Ascending aorta (tissue), 2 donors: ENCODE measurements at regions not wholly inside any gene's neighbourhood (a gene's known extent, or its start where the extent isn't known, plus 50 kb on each side); places are given as distances from the start of the nearest gene placed in this dataset.

Source experiments
- DNase-seq, 2 donors: peaks; one replicate each; pipeline ENCODE4 v3.0.0-alpha.2; 2019; ENCODE audit warnings: low spot score in 2 of 2
- H3K27ac ChIP-seq, 2 donors: fragments of 200-600 bp; sonication (generic); one replicate each; pipeline ENCODE4 v1.5.1; 2016 to 2017; ENCODE audit warnings: mild to moderate bottlenecking in 1 of 2
- H3K27me3 ChIP-seq: fragments of 200-600 bp; sonication (generic); one replicate; pipeline ENCODE4 v1.5.1; 2017
- H3K36me3 ChIP-seq, 2 donors: fragments of 200-600 bp; sonication (generic); one replicate each; pipeline ENCODE4 v1.5.1; 2016
- H3K4me1 ChIP-seq, 2 donors: fragments of 200-600 bp; sonication (generic); one replicate each; pipeline ENCODE4 v1.5.1; 2016 to 2017; ENCODE audit warnings: mild to moderate bottlenecking in 1 of 2
- H3K4me3 ChIP-seq, 2 donors: fragments of 200-600 bp; sonication (generic); one replicate each; pipeline ENCODE4 v1.5.1; 2016 to 2017; ENCODE audit warnings: mild to moderate bottlenecking in 1 of 2
- H3K9me3 ChIP-seq, 2 donors: fragments of 200-600 bp; sonication (generic); one replicate each; pipeline ENCODE4 v1.5.1; 2016
- CTCF ChIP-seq, 3 experiments: fragments of 200-600 bp in 2 of 3; fragments of 450-650 bp in 1 of 3; sonication (generic) in 2 of 3; IDR thresholded peaks; one replicate each; pipeline ENCODE4 v1.5.1; 2016 to 2019; ENCODE audit warnings: antibody characterized with exemption in 3 of 3, mild to moderate bottlenecking in 1 of 3, moderate library complexity in 1 of 3
- intact Hi-C: fragments of 100-400 bp; cut with DNase I; formaldehyde crosslinking; loops from one replicate; pipeline ENCODE4 v1.15.1; 2023

- Histone ChIP-seq H3K27me3 (no peaks in the 10 kb centered on the region), H3K4me3 (no peak overlapping the region), H3K27ac (no peak overlapping the region), H3K36me3 (no peaks in the 10 kb centered on the region), H3K9me3 (no peaks in the 10 kb centered on the region), H3K4me1 (no peaks in the 10 kb centered on the region)
- intact Hi-C loops = no loop called here
- no peak for TF ChIP-seq CTCF (IDR thresholded peaks at IDR 0.05)
- DNase-seq = no peak
Observed at GRCh38 chr5:164652276-164652660, 1146.8 kb downstream of the MAT2B start.

- Histone ChIP-seq H3K9me3 (no peaks in the 10 kb centered on the region), H3K4me1 (no peaks in the 10 kb centered on the region), H3K4me3 (no peak overlapping the region), H3K27ac (no peak overlapping the region), H3K36me3 (no peaks in the 10 kb centered on the region), H3K27me3 (no peaks in the 10 kb centered on the region)
- intact Hi-C loops = no loop called here
- TF ChIP-seq CTCF (IDR thresholded peaks at IDR 0.05) = no peak
- no peak for DNase-seq
Observed at GRCh38 chr5:164663198-164663989, 1158.0 kb downstream of the MAT2B start.

- Histone ChIP-seq H3K9me3 (no peaks in the 10 kb centered on the region), H3K4me1 (no peaks in the 10 kb centered on the region), H3K36me3 (no peaks in the 10 kb centered on the region), H3K4me3 (no peak overlapping the region), H3K27me3 (no peaks in the 10 kb centered on the region), H3K27ac (no peak overlapping the region)
- no peak for TF ChIP-seq CTCF (IDR thresholded peaks at IDR 0.05)
- DNase-seq = no peak
- intact Hi-C loops = no loop called here
Observed at GRCh38 chr5:164671640-164672039, 1166.2 kb downstream of the MAT2B start.

GRCh38 chr5:164672205-164672604 is 1166.8 kb downstream of the MAT2B start:
- intact Hi-C loops = no loop called here
- DNase-seq = no peak

GRCh38 chr5:164672931-164673694 is 1167.7 kb downstream of the MAT2B start:
- H3K27ac ChIP-seq = no peak overlapping the region
- no peaks in the 10 kb centered on the region for H3K36me3 ChIP-seq
- no peak for DNase-seq
- H3K27me3 ChIP-seq = no peaks in the 10 kb centered on the region
- no peak overlapping the region for H3K4me3 ChIP-seq
- intact Hi-C loops = no loop called here
- no peak for TF ChIP-seq CTCF (IDR thresholded peaks at IDR 0.05)
- no peaks in the 10 kb centered on the region for H3K4me1 ChIP-seq
- H3K9me3 ChIP-seq = no peaks in the 10 kb centered on the region

More at GRCh38 chr5:164672205-164672604, 1166.8 kb downstream of the MAT2B start:
- Histone ChIP-seq H3K27ac (no peak overlapping the region), H3K36me3 (no peaks in the 10 kb centered on the region), H3K9me3 (no peaks in the 10 kb centered on the region), H3K4me1 (no peaks in the 10 kb centered on the region), H3K4me3 (no peak overlapping the region), H3K27me3 (no peaks in the 10 kb centered on the region)
- TF ChIP-seq CTCF (IDR thresholded peaks at IDR 0.05) = no peak
